Hematopoietic multipotent progenitor cell treated with erythropoietin and hydrocortisone succinate and interleukin-3 and kit ligand, for 4 days (in vitro differentiated cells): ENCODE measurements at regions not wholly inside any gene's neighbourhood (a gene's known extent, or its start where the extent isn't known, plus 50 kb on each side); places are given as distances from the start of the nearest gene placed in this dataset.

Source experiments
- DNase-seq: peaks from one replicate; pipeline ENCODE4 v3.0.0-alpha.2; 2015

DNA sequence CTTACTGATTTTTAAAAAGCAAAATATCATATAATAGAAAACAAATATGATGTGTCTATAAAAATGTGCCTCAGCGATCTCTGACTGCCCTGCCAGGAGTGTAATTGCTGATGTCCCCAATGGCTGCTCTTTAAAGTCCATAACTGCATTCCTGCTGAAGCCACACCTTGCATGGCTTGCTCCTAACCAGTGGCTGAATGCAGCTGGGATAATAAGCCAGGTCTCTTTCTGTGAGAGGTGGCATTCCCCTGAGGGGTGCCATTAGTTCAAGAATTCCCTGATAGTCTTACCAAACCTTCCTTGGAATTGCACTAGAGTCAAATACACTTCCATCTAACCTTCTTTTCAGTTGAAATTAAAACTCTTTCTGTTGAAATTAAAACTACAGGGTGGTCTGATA, 125.8 kb upstream of the ZNF804A start:
- DNase-seq = no peak

DNA sequence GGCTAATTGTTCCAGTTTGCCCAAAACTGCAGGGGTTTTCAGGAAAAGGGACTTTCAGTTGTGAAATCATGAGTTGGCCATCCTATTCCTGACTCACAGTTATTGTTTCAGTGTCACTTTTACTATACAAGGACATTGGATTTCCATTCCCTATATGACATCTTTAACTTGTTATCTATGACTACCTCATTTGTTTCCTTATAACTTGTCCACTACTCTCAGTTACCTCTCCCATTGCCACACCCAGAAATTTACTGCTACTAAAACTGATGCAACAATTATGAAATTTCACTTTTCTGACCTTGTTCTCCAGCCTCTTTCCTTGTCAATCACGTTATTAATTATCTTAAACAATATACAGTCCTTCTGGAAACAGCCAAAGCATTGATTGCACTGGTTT, 116.5 kb upstream of the ZNF804A start:
- no peak for DNase-seq

- peak; percentile 13 for DNase-seq
These were observed 99.4 kb upstream of the ZNF804A start for GRCh38 chr2:184498936-184499335.

DNA sequence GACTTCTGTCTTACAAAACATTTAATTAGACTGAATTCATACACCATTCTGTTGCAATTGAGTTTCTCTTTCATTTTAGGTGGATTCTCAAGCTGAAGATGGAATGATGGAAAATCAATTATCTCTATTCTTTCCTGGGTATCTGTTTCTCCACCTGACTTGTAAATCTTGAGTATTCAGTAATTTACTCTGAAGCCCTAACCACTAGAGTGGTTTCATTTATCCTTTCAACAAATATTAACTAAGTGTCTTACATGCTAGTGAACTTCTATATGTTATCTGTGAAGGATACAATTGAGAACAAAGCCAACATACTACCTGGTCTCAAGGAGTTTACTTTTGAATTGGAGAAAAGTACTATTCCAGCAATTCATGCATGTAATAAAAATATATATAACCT, 94.1 kb upstream of the ZNF804A start:
- no peak for DNase-seq

GRCh38 chr2:184507254-184507653, 91.1 kb upstream of the ZNF804A start:
- DNase-seq = no peak

DNA sequence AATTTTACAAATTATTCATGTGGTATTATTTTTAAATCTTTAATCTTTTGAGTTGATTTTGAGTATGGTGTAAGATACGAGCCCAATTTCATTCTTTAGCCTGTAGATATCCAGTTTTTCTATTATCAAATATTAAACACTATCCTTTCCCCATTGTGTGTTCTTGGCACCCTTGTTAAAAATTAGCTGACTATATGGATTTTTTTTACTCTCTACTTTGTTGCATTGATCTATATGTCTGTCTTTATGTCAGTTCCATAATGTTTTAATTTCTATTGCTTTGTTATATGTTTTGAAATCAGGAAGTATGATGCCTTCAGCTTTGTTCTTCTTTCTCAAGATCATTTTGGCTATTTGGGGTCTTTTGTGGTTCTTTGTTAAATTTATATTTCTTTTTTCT, 80.9 kb upstream of the ZNF804A start:
- DNase-seq = no peak

DNA sequence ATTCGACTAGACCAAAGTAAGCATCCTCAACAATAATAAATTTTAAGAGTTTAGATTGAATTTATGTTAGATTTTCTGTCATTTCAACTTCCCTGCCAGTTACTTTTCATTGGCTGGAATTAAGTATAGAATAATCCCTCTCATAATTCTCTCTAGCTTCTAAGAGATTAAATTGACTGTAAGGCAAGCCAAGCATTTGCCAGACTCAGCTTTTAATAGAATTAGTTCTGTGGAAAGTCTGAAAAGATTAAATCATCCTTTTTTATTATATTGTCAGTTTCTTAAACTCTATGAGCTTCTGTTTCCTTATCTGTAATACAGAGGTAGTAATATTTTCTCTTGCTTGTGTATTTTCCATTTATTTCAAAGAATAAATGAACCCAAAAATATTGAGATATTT, 77.9 kb upstream of the ZNF804A start:
- DNase-seq = no peak

- DNase-seq = no peak
These were observed 74.6 kb upstream of the ZNF804A start for GRCh38 chr2:184523732-184524131.

- DNase-seq = no peak
These were observed 73.6 kb upstream of the ZNF804A start for GRCh38 chr2:184524551-184525382.

- DNase-seq = peak; percentile 26
These were observed 71.3 kb upstream of the ZNF804A start for GRCh38 chr2:184527058-184527457.

- no peak for DNase-seq
These were observed 70.2 kb upstream of the ZNF804A start for GRCh38 chr2:184528119-184528518.

GRCh38 chr2:184530239-184530638, 68.1 kb upstream of the ZNF804A start:
- DNase-seq = no peak

- no peak for DNase-seq
These were observed 67.4 kb upstream of the ZNF804A start for GRCh38 chr2:184530959-184531358.

GRCh38 chr2:184532551-184532950, 65.8 kb upstream of the ZNF804A start:
- no peak for DNase-seq

GRCh38 chr2:184534986-184535385, 63.3 kb upstream of the ZNF804A start:
- no peak for DNase-seq

GRCh38 chr2:184540246-184540789, 58.0 kb upstream of the ZNF804A start:
- DNase-seq = no peak

DNA sequence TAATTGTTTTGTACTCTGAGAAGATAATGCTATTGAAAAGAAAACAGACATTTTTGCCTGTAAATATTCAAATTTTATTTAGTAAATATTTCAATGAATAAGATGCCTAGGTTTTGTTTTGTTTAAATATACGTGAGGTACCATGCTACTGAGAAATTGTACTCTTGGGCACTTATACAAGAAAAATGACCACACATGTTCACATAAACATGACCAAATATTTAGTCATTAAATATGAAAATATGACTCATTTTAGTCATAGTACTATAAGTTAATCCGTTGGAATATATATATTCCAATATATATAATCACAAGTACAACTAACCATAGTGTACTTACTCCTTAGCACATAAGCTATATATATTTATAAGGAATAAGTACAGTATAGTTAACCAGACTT, 56.7 kb upstream of the ZNF804A start:
- no peak for DNase-seq

GRCh38 chr2:184543832-184544231, 54.5 kb upstream of the ZNF804A start:
- DNase-seq = no peak
